ENCODE measurements at regions not wholly inside any gene's neighbourhood (a gene's known extent, or its start where the extent isn't known, plus 50 kb on each side); places are given as distances from the start of the nearest gene placed in this dataset.
"Not testable (repeated sequence)": the region's sequence is repeated elsewhere in the genome, so short reads cannot be mapped to it uniquely, and the experiment has no call there.

DNA sequence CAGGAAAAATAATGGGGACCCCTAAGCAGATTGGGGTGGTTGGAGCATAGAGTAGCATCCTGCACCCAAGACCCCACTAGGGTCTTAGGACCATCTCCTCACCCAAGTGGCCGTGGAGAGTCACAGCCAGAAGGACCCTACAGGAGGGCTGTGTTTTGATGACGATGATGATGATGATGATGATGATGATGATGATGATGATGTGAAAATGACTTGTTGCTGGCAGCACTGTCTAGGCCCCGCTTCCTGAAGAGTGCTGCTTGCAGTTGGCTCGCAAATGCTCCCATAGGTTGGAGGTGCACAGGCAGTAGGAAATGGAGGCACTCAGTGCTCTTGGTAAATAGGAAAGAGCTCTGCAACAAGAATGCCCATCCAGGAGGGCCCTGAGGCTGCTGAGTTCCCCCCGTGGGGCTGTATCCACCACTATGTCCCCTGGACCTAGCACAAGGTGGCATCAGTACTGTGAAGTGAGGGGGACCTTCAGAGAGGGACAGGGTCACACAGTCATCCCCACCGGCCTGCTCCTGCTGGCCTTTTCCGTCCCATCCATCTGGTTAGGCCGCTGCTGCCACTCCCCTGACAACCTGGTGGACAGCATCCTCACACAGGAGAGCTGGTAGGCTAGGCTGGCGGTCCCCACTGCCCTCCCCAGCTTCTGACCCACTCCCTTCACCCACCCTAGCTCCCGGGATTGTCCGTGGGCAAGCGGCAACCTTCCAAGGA, 139.6 kb downstream of the FOXD2 start:
- no peak for DNase-seq

DNA sequence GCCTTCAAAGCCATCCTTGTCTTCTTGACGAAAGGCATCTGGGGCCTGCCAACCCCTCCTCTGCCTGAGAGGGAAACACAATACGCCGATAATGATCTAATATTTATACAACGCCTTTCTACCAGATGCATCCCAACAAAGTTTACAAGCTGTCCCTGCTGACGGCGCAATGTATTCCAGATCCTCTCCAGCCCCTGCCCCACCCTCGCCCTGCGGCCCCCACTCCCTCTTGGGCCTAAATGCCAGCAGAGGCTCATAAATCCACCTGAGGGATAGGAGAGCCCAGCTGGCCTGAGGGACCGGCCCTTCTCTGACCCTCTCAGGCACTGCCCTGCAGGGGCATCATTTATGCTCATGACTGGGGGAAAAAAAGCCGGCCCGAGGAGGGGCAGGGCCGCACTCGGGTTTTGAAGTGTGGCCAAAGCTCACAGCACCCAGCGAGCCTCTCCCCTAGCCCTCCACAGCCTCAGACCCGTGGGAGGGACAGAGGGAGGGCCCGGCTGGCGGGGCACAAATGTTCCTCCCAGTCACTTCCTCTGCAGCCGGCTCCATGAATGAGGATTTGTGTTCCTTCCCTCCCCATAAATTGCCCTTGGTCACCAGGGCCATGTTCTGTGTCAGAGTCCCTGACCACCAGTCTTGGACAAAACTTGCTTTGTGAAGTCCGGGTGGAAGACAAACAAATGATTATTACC, 140.3 kb downstream of the FOXD2 start:
- no peak for DNase-seq

DNA sequence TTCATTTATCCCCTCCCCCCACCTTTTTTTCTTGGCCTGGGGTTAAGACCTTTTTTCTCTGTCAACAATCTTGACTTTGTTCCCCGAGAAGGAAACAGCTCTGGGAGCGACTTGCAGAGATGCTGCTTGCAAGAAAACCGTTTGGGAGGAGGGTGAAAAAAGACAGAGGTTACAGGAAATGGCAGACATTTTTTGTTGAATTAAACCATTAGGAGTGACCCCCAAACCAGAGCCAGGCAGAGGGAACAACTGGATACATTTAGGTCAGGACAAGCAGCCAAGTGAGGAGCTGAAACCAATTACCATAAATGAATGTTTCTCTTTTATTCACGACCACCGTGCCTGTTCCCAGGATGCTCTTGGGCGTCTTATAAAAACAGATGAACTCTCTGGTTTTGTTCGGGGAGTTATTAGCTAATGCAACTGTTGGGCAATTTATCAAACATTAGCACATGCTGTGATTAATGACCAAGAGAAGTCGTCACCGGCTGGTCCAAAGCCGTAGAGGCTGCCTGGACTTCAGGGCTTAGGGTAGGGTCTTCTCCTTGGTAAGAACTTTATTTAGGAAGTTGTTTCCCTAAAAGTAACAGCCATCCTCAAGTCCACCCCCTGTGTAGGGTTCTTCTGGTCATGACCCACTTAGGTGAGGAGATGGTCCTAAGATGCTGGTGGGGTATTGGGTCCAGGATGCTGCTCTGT, 141.0 kb downstream of the FOXD2 start:
- no peak for DNase-seq

DNA sequence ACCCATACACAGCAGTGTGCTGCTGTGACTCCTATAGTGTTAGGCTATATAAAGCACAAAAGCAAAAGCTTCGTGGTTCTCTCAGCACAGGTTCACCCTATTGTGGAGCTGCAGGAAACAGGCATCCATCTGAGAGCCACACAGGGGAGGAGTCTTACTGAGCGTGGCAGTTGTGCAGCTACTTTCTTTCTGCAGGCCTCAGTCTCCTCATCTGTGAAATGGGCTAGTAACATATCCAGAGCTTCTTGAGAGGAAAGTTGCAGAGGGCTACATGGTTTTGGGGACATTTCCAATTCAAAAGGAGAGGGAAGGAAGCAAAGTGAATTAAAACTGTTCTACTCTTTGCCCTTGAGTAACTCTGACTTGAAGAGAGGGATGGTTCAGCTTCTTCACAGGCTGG, 142.0 kb downstream of the FOXD2 start:
- no peak for DNase-seq

DNA sequence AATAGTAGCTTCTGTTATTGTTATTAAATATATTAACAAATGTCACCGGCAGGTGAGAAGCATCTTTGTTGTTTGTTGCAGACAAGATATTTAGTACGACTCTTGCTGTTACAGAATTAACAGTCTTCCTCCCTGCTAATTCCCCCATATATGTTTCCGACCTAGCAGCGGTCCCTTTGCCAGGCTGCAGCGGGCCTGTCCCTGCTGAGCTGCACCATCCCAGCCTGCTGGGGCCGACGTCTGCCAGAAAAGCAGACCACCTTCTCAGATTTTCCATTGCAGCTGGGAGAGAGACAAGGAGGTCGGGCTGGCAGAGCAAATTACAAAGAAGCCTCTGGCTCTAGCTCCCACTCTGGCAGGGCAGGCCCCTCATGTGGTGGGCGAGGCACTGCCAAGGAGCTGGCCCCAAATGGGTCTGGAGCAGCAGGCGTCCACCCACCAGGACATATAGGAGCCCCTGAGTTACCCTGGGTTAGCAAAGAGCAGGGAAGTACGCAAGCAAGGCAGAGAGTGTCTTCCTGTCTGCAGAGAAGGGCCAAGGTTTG, 142.7 kb downstream of the FOXD2 start:
- DNase-seq: no peak

DNA sequence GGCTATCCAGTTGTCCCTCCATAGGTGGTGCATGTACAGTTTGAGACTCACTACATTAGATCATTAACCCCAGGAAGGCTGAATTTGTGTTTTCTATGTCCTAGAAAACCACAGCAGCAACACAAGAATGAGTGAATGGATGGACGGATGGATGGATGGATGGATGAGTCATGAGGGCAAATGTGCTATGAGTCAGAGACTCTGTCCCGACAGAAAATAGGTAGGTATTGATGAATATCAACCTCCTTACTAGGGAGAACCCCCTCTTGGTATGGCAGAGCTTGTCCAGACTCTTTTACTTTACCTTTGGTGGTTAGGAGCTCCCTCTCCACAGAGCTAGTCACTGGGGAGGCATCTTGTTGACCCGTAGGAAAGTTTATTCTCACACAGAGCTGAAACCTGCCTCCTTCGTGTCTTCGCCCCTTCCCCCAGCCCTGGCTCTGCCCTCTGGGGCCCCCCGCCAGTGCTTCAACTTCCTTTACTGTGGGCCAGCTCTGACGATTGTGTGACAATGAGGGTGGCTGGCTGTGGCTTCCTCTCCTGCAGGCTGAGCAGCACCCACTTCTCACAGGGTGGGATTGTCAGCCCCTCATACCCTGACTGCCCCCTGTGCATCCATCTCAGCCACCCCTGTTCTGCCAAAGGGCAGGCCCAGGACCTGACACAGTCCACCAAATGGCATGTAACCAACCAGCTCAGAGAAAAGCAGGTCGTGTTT, 145.2 kb downstream of the FOXD2 start:
- no peak for DNase-seq

DNA sequence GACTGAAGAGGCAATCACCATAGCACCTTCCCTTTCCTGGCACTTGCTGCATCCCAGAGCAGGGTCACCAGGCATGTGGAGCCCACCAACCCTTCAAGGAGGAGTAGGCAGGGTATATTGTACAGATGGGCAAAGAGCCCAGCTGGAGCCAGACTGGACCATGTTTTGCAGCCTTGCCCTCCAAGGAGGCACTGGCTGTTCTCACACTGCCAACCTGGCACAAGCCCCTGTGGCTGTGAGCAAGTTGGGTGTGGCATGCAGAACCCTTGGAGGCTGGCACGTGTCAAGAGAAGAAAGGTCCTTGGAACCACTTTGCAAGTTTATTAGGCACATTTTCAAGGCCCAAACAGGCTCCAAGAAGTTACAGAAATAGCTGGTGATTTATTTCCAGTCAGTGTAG, 146.4 kb downstream of the FOXD2 start:
- no peak for DNase-seq

DNA sequence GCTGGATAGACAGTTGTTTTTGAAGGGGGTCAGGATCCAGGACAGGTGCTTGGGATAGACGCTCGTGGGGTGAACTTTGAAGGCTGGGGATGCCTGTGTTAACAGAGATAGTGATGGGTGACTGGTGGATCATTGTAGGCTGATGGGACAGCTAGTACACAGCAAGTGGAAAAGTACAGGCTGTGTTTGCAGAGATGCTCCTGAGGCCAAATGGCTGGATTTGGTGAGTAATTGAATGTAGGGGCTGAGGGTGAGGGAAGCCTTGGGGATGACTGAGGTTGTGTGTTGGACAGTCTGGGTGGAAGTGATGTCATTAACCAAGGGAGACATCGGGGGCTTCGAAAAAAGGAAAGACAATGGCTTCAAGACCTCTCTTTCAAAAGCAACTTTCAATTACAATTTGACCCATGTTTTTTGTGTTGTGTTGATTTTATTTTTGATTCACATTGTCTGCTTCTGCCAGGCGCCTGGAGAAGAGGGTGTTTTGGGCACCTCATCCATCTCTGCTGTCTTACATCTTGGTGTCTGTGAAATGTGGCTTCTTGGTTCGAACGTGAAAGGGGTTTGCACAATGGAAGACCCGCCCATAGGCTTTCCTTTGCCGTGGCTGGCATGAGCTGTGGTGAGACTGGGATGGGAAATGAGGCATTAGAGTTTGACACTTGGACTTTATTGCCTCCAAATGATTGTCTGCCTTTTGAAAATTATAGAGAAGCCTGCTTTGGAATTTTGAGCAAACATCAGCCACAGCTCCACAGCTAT, 147.5 kb downstream of the FOXD2 start:
- no peak for DNase-seq

DNA sequence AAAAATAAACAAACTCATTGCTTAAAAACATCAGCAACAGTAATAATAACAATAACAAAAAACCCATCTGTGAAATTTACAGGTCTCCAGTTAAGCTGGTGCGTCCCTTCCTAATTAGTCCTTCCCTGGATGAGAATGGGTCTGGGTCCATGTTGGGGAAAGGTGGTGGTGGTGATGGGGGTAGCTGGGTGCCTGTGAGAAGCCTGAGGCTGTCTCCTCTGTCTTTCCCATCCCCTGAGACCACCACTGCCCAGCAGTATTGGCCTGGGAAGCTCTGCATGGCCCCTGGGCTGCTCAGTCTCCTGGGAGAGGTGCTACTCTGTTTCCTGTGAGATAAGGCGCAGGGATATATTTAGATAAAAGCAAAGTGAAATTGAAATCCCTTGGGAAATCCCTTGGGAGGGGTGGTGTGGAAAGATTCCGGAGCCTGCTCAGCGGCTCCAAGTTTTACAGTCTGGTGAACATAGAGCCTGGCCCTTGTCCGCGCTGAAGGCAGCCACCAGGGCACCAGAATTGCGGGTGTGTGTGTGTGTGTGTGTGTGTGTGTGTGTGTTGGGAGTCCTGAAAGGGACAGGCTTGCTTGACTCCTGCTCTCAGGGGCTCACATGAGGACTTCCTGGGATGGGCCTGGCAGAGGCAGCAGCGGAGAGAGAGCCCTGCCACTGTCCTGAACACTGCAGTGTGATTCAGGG, 150.2 kb downstream of the FOXD2 start:
- DNase-seq: no peak

DNA sequence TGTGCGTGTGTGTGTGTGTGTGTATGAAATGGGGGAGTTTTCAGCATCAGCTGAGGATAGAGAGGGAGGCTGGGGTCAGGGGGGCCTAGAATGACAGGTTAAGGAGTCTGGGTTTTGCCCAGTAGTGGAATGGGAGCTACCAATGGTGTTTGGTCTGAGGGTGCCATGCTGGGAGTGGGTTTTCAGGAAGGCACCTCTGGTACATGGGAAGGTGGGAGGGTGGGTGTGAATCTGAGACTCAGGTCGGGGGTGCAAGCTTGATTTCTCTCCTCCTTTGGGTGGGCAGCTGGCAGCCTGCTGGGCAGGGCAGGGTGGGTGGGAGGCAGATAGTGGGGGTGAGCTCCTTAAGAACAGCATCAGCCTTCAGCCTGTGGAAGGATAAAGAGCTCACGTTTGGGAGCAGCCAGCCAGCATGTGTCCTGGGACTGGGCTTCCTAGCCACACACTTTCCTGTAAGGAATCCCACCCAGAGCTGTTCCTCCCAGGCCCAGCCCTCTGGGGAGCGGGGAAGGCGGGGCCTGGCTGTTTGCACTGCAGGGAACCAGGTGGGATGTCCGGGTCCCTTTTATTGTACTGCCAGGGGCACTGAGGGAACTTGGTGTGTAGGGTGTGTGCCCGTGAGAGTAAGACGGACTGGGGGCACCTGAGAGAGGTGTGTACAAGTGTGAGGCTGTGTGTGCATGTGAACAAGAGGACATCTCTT, 152.8 kb downstream of the FOXD2 start:
- DNase-seq: no peak

DNA sequence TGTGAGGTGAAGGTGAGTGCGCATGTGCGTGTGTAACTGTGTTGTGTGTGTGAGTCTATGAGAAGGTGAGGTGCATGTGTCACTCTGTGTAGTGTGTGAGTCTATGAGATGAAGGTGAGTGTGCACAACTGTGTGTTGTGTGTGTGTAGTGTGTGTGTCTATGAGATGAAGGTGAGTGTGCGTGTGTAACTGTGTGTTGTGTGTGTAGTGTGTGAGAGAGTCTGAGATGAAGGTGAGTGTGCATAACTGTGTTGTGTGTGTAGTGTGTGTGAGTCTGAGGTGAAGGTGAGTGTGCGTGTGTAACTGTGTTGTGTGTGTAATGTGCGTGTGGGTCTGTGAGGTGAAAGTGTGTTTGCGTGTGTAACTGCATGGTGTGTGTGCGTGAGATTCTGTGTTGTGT, 154.0 kb downstream of the FOXD2 start:
- no peak for DNase-seq

DNA sequence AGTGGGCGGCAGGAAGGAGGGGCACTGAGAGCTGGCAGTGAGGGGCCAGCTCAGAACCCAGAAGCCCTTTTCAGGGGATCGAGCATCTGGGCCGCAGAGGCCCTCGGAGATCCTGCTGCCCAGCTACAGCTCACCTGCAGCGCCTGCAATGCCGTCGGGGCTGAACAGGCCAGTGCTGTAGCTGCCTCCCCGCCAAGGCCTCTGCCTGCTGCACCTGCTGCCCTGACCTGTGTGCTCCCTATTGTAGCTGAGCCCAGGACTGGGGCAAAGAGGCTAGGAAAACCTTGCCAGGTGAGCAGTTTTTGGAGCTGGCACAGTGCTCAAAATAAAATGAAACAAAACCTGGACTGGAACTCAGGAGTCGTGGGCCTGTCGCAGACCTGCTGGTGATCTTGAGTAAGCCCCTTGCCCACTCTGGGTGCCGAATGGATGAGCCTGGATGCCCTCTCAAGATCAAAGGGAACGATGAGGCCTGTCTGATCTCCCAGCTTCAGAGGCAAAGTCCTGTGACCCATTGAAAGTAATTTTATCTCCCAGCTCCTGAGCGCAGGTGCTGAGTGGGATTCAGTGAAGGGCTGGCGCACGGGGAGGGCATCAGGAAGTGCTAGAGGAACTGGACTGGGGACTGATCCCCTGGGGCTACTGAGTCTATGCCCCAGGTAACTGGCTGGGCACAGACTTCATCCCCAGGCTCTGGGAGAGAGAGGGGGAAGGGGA, 154.6 kb downstream of the FOXD2 start:
- no peak for DNase-seq

DNA sequence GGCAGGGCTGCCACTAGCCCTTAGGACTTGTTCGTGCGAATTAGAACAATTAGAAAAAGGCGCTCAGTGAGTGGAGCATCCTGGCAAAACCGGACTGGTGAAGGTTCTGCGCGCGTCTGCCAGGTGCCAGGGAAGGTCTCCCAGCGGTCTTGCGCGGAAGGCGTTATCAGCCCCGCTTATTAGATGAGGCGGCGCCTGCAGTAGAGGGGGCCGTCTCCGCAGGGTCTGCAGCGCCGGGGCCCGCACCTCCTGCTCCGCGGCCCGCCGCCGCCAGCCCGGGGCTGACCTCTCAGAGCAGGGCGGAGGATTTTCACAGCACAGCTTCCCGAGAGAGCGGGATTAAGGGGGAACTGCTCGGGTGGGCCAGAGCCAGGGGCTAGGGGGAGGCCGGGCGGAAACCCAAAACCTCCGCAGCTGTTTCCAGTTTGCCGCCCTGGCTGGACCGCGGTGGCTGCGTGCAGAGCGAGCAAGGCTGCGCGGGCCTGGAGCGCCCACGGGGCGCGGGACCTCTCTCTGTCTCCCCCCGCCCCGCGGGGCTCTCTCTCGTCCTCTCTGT, 155.2 kb downstream of the FOXD2 start:
- no peak for DNase-seq

DNA sequence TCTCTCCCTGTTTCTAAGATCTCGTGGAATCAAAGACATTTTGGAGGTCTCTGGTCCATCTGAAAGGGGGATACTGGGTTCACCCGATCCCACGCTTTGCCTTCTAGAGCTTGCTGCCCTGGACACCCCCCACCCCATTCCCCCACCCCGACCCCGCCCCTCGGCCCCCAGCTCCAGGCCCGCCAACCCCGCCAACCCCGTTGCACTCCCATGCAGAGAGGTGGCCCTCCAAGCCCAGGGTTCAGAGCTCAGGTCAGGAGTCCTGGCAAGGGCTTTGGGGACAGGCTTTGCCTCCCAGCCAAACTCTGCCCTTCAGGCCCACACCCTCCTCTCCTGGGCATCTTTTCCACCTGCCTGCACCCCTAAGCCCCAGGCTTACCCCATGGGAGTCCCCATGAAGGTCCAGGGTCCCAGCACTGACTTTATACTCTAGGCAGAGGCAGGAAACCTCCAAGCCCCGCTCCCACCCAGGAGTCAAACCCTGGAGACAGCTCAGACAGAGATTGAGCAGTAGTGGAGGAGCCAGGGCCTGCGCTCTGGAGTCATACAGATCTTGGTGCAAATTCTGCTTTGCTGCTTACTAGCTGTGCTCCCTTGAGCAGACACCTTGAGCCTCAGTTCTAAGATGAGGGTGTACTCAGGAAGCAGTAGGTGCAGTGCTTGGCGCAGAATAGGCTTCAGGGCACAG, 155.9 kb downstream of the FOXD2 start:
- DNase-seq: no peak

DNA sequence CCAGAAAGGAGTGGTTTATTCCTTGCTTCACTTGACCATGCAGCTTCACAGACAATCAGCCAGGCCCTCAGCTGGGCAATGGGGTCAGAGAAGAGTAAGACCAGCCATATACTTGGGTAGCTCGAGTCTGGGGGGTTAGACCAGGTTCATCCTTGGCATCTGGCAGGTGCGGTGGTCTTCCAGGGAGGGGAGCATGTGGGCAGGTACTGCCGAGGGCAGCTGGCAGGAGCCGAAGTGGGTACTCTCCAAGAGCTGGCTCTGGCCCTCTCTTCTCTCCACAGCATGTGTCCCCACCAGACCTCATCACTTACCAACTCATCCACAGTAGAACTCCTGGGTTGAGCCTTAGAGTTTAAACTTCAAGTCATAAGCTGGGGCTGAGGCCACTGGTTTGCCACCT, 156.8 kb downstream of the FOXD2 start:
- DNase-seq: no peak

DNA sequence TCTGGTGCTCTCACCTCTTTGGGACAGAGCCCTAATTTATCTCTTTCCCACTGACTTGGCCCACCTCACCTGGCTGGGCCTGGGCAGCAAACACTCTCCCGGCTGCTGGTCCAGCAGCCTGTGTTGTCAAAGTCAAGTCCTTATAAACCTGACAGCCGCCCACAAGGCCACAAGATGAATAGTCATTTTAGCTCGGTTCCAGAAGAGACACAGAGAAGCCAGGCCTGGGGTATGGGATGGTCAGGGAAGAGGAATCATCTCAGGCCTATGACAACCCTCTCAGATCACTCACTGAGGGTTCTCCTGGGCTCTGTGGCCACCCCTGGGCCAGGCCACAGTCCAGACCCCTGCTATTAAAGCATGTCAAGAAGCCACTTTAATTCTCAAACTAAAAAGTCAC, 158.5 kb downstream of the FOXD2 start:
- DNase-seq: no peak

DNA sequence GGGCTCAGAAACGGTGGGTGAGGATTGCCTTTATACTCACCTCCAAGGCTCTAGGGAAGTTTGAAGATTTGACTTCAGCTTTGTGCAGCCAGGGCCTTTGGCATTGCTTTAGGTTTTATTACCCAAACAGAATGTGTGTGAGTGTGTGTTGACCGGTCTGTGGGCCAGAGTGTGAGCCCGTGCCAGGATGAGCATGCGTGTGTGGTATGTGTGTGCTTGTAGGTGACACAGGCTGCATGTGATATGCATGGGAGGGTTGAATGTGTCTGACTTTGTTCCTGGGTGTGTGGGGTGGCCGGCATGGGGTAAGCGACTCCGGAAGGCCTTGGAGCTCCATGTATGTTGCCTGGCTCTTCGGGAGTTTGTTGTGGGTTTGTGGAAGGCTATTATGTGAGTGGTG, 160.5 kb downstream of the FOXD2 start:
- no peak for DNase-seq

DNA sequence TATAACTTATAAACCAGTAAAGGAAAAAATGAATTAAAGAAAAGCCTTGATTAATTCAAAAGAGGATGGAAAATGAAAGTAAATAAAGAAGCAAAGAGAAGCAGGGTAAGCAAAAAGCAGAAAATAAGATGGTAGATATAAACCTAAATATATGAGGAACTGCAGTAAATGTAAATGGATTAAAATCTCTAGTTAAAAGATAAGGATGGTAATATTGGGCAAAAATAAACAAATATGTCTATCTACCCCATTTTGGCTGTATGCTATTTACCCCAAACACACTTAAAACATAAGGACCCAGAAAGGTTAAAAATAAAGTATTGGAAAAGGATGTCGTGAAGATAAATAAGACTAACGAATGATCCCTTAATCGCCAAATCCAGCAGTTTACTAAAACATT, 161.9 kb downstream of the FOXD2 start:
- no peak for DNase-seq

DNA sequence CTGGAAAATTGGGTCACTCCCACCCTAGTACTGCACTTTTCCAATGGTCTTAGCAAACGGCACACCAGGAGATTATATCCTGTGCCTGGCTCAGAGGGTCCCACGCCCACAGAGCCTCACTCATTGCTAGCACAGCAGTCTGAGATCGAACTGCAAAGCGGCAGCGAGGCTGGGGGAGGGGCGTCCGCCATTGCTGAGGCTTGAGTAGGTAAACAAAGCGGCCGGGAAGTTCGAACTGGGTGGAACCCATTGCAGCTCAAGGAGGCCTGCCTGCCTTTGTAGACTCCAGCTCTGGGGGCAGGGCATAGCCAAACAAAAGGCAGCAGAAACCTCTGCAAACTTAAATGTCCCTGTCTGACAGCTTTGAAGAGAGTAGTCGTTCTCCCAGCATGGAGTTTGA, 164.6 kb downstream of the FOXD2 start:
- DNase-seq: not testable (repeated sequence)

DNA sequence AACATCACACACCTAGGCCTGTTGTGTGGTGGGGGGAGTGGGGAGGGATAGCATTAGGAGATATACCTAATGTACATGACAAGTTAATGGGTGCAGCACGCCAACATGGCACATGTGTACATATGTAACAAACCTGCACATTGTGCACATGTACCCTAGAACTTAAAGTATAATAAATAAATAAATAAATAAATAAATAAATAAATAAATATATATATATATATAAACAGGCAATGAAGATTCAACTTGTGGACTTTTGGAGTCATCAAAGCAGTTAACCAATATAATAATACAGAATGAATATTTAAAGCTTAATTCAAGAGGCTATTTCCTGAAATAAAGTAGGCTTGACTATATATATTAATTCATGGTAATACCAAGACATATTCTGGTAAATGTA, 167.0 kb downstream of the FOXD2 start:
- DNase-seq: not testable (repeated sequence)
